ENCODE measurements at regions not wholly inside any gene's neighbourhood (a gene's known extent, or its start where the extent isn't known, plus 50 kb on each side); places are given as distances from the start of the nearest gene placed in this dataset.

GRCh38 chr3:21041621-21042020, 709.4 kb downstream of the ZNF385D start:
- ChIA-PET CTCF (no interaction called here), POLR2A (ENCODE audit: low non-redundant PET) (no interaction called here)
- no peak overlapping the region for H3K27ac ChIP-seq
- DNase-seq (ENCODE audit: low spot score): peak; percentile 7
- TF ChIP-seq CTCF (conservative IDR thresholded peaks at IDR 0.05; ENCODE audit: low read depth): no peak

- POLR2A ChIA-PET (ENCODE audit: low non-redundant PET): no interaction called here
- TF ChIP-seq CTCF (conservative IDR thresholded peaks at IDR 0.05; ENCODE audit: low read depth): no peak
- DNase-seq (ENCODE audit: low spot score): no peak
- CTCF ChIA-PET: no interaction called here
- H3K27ac ChIP-seq: no peak overlapping the region
Measured at GRCh38 chr3:21036888-21037287, 714.1 kb downstream of the ZNF385D start.

GRCh38 chr3:21028412-21028811, 722.6 kb downstream of the ZNF385D start:
- TF ChIP-seq CTCF (conservative IDR thresholded peaks at IDR 0.05; ENCODE audit: low read depth): no peak
- POLR2A ChIA-PET (ENCODE audit: low non-redundant PET): no interaction called here
- CTCF ChIA-PET: no interaction called here
- H3K27ac ChIP-seq: no peak overlapping the region
- no peak for DNase-seq (ENCODE audit: low spot score)

GRCh38 chr3:21024563-21024962, 726.4 kb downstream of the ZNF385D start:
- no peak for DNase-seq (ENCODE audit: low spot score)
- no peak overlapping the region for H3K27ac ChIP-seq
- no peak for TF ChIP-seq CTCF (conservative IDR thresholded peaks at IDR 0.05; ENCODE audit: low read depth)
- CTCF ChIA-PET: no interaction called here
- POLR2A ChIA-PET (ENCODE audit: low non-redundant PET): no interaction called here

- CTCF ChIA-PET: interaction anchor here (0.6 kb wide), 1 partner anchor 884 kb away, joined by 3 read pairs; no protein-coding TSS in a partner anchor
- POLR2A ChIA-PET (ENCODE audit: low non-redundant PET): no interaction called here
Measured at GRCh38 chr3:21020681-21021080, 730.3 kb downstream of the ZNF385D start.

GRCh38 chr3:21020043-21020442, 731.0 kb downstream of the ZNF385D start:
- TF ChIP-seq CTCF (conservative IDR thresholded peaks at IDR 0.05; ENCODE audit: low read depth): no peak
- H3K27ac ChIP-seq: no peak overlapping the region
- ChIA-PET POLR2A (ENCODE audit: low non-redundant PET) (no interaction called here), CTCF (interaction anchor here (0.6 kb wide), 1 partner anchor 885 kb away, joined by 3 read pairs; no protein-coding TSS in a partner anchor)
- no peak for DNase-seq (ENCODE audit: low spot score)

More at GRCh38 chr3:21020681-21021080, 730.3 kb downstream of the ZNF385D start:
- H3K27ac ChIP-seq: no peak overlapping the region
- DNase-seq (ENCODE audit: low spot score): no peak
- TF ChIP-seq CTCF (conservative IDR thresholded peaks at IDR 0.05; ENCODE audit: low read depth): no peak
